C4-2B (cell line): ENCODE measurements at regions not wholly inside any gene's neighbourhood (a gene's known extent, or its start where the extent isn't known, plus 50 kb on each side); places are given as distances from the start of the nearest gene placed in this dataset.

Experiments
- H3K27ac ChIP-seq: fragments of 450-650 bp; 2 replicates; pipeline ENCODE4 v1.5.1; 2017
- CTCF ChIP-seq: fragments of 450-650 bp; conservative IDR thresholded peaks from 2 replicates; pipeline ENCODE4 v1.5.1; 2017; ENCODE audit warnings: mild to moderate bottlenecking
- ZFX ChIP-seq: fragments of 450-650 bp; IDR thresholded peaks from 2 replicates; pipeline ENCODE4 v1.6.1; 2017

- no peak for TF ChIP-seq CTCF
- TF ChIP-seq ZFX = no peak
- H3K27ac ChIP-seq = no peak overlapping the region
Measured at GRCh38 chr17:72535779-72536178, 415.0 kb downstream of the SOX9 start.

GRCh38 chr17:72536788-72537187 is 416.0 kb downstream of the SOX9 start:
- H3K27ac ChIP-seq = no peak overlapping the region
- TF ChIP-seq CTCF (no peak), ZFX (no peak)

DNA sequence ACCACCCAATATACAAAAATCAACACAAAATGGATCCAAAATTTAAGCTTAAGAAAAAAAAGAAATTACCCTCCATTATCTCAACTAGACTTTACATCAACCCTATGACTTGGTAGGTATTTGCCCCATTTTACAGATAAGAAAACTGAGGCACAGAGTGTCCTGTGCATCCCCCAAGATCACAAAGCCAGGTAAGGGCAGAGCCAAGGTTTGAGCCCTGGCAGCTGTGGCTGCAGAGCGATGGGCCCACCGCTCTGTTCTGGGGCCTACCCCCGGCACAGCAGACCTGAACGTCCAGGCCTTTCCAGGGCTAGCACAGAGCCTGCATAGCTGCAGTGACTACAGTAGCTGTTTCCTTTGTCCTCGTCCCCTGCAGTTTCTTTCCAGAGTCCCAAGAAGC is 417.6 kb downstream of the SOX9 start:
- H3K27ac ChIP-seq = no peak overlapping the region
- TF ChIP-seq CTCF = no peak
- no peak for TF ChIP-seq ZFX

DNA sequence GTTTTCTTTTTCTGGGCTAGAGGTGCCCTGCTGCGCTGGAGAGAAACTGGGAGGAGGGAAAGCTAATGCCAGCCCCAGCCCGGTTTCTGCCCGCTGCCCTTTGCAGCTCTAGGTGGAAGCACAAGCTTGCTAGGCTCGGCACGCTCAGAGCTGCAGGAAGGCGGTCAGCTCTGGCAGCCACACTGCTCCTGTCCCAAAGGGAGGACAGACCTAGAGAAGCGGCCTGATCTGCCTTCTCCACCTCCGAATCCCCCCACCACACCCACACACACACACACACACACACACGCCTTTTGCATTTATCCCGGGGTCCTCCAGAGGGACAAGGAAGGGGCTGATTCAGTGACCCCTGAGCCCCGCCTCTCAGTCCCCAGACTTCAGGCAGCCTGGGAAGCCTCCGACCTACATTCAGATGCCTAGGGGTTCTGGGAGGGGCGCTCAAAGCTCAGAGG is 418.1 kb downstream of the SOX9 start:
- TF ChIP-seq CTCF = no peak
- no peak for TF ChIP-seq ZFX
- H3K27ac ChIP-seq = no peak overlapping the region

DNA sequence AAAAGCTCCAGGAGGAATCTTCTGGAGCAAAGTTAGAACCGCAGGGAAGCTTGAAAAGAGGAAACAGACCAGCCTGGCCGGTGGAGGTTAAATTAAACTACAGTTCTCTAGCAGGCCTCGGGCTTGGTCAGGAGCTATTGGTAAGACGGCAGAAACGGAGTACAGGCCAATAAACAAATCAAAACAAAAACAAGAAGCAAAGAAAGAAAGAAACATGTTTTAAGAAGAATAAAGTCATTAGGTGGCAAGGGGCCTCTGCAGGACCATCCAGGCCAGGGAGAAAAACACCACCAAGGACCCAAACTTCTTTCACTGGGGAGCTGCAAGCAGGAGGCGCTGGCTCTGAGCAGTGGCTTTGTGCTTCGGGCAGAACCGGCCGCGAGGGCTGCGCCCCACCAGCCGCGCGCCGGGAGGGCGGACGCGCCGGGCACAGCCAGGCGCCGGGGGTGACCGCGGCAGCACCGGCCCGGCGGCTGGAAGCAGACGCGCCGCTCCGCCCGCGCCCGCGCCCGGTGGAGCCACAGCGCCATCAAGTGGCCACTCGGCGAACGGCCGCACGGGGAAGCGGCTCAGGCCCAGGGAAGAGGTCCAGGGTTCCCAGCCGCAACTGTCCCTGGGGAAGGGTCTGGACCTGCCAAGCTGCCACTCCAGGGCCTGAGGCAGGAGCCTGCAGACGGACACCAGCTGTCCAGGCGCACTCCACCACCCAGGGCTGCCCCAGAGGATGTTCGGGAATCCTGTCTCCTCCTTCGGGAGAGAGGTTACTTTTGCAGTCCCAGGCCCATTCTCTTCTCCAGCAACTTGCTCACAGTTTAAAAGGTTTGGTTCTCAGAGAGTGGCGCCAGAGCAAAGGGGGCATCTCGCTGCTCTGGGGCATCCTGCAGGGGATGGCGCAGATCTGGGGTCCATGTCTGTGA is 419.4 kb downstream of the SOX9 start:
- peak; percentile 99 for TF ChIP-seq CTCF
- no peak for TF ChIP-seq ZFX
- H3K27ac ChIP-seq = no peak overlapping the region

- no peak for TF ChIP-seq CTCF
- no peak for TF ChIP-seq ZFX
- no peak overlapping the region for H3K27ac ChIP-seq
Measured at GRCh38 chr17:72542317-72542716, 421.5 kb downstream of the SOX9 start.

DNA sequence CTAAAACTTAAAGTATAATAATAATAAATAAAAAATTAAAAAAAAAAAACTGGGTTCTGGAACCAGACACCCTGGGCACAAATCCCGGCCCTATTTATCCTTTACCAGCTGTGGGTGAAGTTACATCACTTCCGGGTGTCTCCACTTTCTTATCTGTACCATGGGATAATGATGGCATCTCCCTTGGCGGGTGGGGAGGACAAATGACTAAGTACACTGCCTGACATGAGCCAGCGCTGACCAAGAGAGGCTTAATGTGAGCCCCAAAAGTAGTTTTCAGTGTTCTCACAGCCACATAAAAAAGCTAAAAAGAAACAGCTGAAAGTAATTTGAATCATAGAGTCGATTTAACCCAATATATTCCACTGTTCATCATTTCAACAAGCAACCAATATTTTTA is 424.9 kb downstream of the SOX9 start:
- H3K27ac ChIP-seq = no peak overlapping the region
- no peak for TF ChIP-seq CTCF
- TF ChIP-seq ZFX = no peak
